Naive thymus-derived CD8-positive, alpha-beta T cell (primary cell): ENCODE measurements at regions not wholly inside any gene's neighbourhood (a gene's known extent, or its start where the extent isn't known, plus 50 kb on each side); places are given as distances from the start of the nearest gene placed in this dataset.

Experiments used
- ATAC-seq, 2 donors: fragments of 150-1000 bp; cut with Tn5 transposase in 1 of 2; sonication (Bioruptor Pico), chemical (Tn5 transposase) in 1 of 2; 1 replicate in 1 of 2; 2 replicates in 1 of 2; pipeline ENCODE4 v1.10.0; 2021; ENCODE audit warnings: mild to moderate bottlenecking in 2 of 2, moderate library complexity in 2 of 2
- POLR2A ChIA-PET: fragments of 350-600 bp; sonication (Branson Sonifier 250); formaldehyde crosslinking; loops from one replicate; lab custom pipeline; 2021; ENCODE audit warnings: antibody characterized with exemption; lab: Charles Lee
- DNase-seq, 10 donors: peaks; one replicate each; pipeline versions ENCODE4 v3.0.0 to v3.0.0-alpha.2; 2020 to 2022
- H3K27ac Mint-ChIP-seq, 10 donors: one replicate each; pipeline ENCODE4 v1.8.0; 2020 to 2022; ENCODE audit warnings: mild to moderate bottlenecking in 10 of 10, mixed read lengths in 10 of 10, moderate library complexity in 4 of 10, inconsistent platforms in 1 of 10
- H3K27me3 Mint-ChIP-seq, 5 donors: one replicate each; pipeline ENCODE4 v1.8.0; 2021 to 2022; ENCODE audit warnings: mixed read lengths in 5 of 5
- H3K36me3 Mint-ChIP-seq, 3 donors: one replicate each; pipeline ENCODE4 v1.8.0; 2020 to 2022; ENCODE audit warnings: mixed read lengths in 3 of 3, mild to moderate bottlenecking in 2 of 3, inconsistent platforms in 1 of 3
- H3K4me1 Mint-ChIP-seq, 4 donors: one replicate each; pipeline ENCODE4 v1.8.0; 2021 to 2022; ENCODE audit warnings: mixed read lengths in 4 of 4
- H3K4me3 Mint-ChIP-seq, 10 donors: one replicate each; pipeline ENCODE4 v1.8.0; 2020 to 2022; ENCODE audit warnings: mild to moderate bottlenecking in 10 of 10, mixed read lengths in 10 of 10, moderate library complexity in 6 of 10, inconsistent platforms in 1 of 10
- H3K9me3 Mint-ChIP-seq, 9 donors: one replicate each; pipeline ENCODE4 v1.8.0; 2020 to 2022; ENCODE audit warnings: mixed read lengths in 9 of 9, mild to moderate bottlenecking in 3 of 9, inconsistent platforms in 1 of 9, moderate library complexity in 1 of 9

DNA sequence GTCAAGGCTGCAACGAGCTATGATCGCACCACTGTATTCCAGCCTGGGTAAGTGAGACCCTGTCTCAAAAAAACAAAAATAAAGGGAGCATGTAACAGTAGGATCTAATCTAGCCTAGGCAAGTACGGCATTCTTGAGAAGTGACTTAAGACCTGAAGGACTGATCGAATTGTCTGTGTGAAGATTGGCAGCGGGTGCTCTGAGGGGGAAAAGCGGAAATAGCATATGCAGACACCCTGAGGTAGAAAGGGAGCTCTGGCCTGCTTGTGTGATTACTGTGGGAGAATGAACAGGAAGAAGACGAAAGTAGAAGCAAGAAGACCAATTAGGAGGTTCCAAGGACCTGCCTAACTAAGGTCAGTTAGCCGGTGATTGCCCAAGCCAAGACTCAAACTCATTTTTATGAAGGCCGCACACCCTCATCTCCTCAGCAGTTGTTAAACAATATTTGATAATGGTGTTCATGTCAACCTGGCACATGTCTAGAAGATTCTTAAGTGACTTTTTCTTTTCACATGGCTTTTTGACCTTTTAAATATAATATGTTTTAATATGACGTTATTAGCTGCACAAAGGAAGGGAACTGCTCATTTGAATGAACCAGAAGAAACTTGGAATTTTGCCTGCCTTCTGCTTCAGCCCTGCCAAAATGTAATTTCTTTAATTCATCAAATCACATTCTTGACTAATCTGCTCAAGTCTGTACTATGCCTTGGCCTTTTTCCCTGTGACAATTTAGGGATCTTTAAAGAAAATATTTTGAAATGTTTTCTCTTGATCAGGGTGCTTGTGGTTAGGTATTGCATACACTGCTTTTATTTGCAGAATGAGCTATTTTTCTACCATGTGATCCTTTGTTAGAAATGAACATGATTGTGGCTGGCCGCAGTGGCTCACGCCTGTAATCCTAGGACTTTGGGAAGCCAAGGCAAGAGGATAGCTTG is 289.2 kb upstream of the DMRT1 start:
- ATAC-seq (no peak), DNase-seq (no peak)
- POLR2A ChIA-PET: no interaction called here
- H3K9me3 Mint-ChIP-seq: no peaks in the 10 kb centered on the region
- H3K27me3 Mint-ChIP-seq: peaks cover 0 to 10% (median 3%) of the 10 kb centered on the region in 5 donors
- peaks cover 3 to 6% (median 5%) of the 10 kb centered on the region in 4 donors for H3K4me1 Mint-ChIP-seq
- no peaks in the 10 kb centered on the region for H3K36me3 Mint-ChIP-seq
- H3K27ac Mint-ChIP-seq: peak overlapping the region in 1 of 10 donors; percentile 60
- H3K4me3 Mint-ChIP-seq: no peak overlapping the region

DNA sequence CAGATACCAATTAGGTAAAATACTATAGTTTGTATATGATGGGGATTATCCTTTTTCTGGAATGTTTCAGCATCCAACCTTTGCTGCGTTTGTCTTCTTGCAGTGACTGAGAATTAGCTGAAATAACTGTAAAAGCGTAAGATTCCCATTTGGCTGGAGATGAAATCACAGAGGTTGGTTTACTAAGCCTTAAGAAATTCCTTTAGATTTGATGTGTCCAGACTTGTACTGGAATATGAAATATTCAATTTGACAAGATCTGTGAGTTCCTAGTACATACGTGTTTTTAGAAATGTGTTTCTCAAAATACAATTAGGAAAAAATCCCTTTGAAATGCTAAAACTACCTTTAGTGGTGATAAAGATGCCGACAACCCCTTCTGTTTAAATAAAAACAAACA is 286.0 kb upstream of the DMRT1 start:
- H3K4me1 Mint-ChIP-seq: peaks cover 7 to 17% (median 9%) of the 10 kb centered on the region in 4 donors
- no peak for DNase-seq
- no peaks in the 10 kb centered on the region for H3K9me3 Mint-ChIP-seq
- no peaks in the 10 kb centered on the region for H3K36me3 Mint-ChIP-seq
- POLR2A ChIA-PET: no interaction called here
- H3K27ac Mint-ChIP-seq: no peak overlapping the region
- H3K27me3 Mint-ChIP-seq: peaks cover 0 to 10% (median 6%) of the 10 kb centered on the region in 5 donors
- H3K4me3 Mint-ChIP-seq: no peak overlapping the region
- ATAC-seq: no peak

DNA sequence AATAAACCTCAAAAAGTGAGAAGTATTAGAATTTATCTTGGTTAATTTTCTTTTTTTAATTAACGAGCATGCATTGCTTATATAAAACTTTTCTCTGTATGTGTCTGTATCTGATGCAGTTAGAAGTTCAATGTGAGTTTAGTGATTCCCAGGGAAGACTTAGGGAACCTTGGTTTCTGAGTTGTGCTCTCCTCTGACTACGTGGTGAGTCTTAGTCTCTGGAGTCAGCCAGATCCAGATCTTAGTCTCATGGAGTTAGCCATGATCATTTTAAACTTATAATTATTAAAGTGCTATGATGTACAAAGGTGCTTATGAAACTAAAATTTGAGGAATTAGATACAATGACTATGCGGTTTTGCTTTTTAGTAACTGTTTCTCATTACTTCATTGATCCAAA is 285.3 kb upstream of the DMRT1 start:
- Mint-ChIP-seq H3K9me3 (no peaks in the 10 kb centered on the region), H3K27ac (no peak overlapping the region), H3K4me3 (no peak overlapping the region), H3K27me3 (peaks cover 0 to 10% (median 6%) of the 10 kb centered on the region in 5 donors), H3K4me1 (peaks cover 7 to 20% (median 10%) of the 10 kb centered on the region in 4 donors), H3K36me3 (no peaks in the 10 kb centered on the region)
- no peak for DNase-seq
- POLR2A ChIA-PET: no interaction called here
- no peak for ATAC-seq

DNA sequence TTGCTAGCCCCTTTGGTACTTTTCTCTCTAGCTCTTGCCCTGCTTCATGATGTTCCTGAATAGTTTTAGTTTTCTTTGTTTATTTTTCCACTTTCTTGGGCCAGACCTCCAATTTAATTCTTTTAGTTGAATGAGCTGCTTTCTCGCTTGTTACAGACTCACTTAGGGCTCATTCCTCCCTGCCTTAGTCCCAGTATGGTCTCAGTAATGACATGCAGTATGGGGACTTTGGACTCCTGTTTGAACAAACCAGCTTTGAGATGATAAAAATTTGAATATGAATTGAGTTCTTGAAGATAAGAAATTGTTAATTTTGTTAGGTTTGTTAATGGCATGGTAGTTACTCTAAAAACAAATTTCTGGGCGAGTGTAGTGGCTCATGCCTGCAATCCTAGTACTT is 284.8 kb upstream of the DMRT1 start:
- Mint-ChIP-seq H3K9me3 (no peaks in the 10 kb centered on the region), H3K36me3 (no peaks in the 10 kb centered on the region), H3K27me3 (peaks cover 0 to 10% (median 6%) of the 10 kb centered on the region in 5 donors), H3K4me3 (no peak overlapping the region), H3K27ac (no peak overlapping the region), H3K4me1 (peaks cover 7 to 20% (median 10%) of the 10 kb centered on the region in 4 donors)
- ATAC-seq: no peak
- no peak for DNase-seq
- POLR2A ChIA-PET: no interaction called here

DNA sequence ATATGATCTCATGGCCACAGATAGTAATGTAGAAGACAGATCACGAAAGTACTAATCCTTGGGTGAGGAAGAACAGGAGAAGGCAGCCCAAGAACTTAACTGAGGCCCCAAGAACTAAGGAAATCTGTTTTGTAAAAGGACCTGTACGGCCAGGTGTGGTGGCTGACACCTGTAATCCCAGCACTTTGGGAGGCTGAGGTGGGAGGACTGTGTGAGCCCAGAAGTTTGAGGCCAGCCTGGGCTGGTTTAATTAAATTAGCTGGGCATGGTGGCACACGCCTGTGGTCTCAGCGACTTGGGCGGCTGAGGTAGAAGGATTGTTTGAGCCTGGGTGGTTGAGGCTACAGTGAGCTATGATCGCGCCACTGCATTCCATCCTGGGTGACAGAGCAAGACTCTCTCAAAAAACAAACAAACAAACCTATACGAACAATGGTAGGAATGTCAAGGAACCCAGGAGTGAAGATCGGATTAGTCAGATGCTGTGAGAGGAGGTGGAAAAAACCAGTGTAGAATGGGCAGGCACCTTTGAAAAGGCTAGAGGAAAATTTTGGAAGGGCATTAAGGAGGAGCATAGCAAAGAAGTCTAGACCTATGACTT is 283.8 kb upstream of the DMRT1 start:
- peaks cover 7 to 20% (median 10%) of the 10 kb centered on the region in 4 donors for H3K4me1 Mint-ChIP-seq
- no peaks in the 10 kb centered on the region for H3K36me3 Mint-ChIP-seq
- H3K9me3 Mint-ChIP-seq: no peaks in the 10 kb centered on the region
- DNase-seq (no peak), ATAC-seq (no peak)
- peaks cover 0 to 9% (median 5%) of the 10 kb centered on the region in 5 donors for H3K27me3 Mint-ChIP-seq
- H3K27ac Mint-ChIP-seq: peak overlapping the region in 2 of 10 donors; percentile 15 to 51
- H3K4me3 Mint-ChIP-seq: no peak overlapping the region
- POLR2A ChIA-PET: no interaction called here

DNA sequence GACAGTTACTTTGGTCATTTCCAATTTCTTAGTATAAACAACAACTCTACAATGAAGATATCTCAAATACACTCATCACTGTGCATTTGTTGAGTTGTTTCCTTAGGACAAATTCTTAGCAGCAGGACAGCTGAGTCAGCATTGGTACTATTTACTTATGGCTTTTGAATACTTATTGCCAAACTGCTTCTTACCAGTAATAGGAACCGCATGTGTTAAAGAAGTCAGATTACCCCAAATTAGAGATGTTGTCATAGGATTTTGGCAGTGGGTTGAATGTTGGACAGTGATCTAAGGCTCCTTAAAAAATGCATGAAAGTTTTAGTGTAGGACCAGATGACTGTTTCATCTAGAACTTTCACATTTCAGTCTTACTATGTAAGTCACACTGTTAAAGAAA is 280.1 kb upstream of the DMRT1 start:
- DNase-seq (no peak), ATAC-seq (no peak)
- POLR2A ChIA-PET: no interaction called here
- no peak overlapping the region for H3K27ac Mint-ChIP-seq
- H3K9me3 Mint-ChIP-seq: peaks cover 0 to 2% (median 0%) of the 10 kb centered on the region in 9 donors
- no peak overlapping the region for H3K4me3 Mint-ChIP-seq
- peaks cover 7 to 20% (median 14%) of the 10 kb centered on the region in 4 donors for H3K4me1 Mint-ChIP-seq
- peaks cover 0 to 18% (median 10%) of the 10 kb centered on the region in 3 donors for H3K36me3 Mint-ChIP-seq
- H3K27me3 Mint-ChIP-seq: peaks cover 0 to 20% (median 2%) of the 10 kb centered on the region in 5 donors

DNA sequence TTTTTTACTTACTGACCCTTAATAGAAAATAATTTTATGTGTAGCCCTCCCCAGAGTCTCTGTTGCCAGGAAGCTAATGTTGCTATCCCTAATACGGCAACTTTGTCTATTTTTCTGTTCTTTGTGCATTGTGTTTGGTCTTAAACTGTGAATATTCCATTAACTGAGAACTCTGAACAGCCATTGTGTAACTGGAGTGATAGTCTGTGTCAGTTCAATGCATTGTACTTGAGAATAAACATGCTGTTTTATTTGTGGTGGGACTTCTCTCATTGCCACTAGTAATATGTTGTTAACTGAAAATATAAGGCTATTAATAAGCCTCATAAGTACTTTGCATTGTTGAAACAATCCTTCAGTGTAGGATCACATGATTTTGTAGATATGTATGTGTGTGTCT is 278.3 kb upstream of the DMRT1 start:
- H3K4me3 Mint-ChIP-seq: no peak overlapping the region

DNA sequence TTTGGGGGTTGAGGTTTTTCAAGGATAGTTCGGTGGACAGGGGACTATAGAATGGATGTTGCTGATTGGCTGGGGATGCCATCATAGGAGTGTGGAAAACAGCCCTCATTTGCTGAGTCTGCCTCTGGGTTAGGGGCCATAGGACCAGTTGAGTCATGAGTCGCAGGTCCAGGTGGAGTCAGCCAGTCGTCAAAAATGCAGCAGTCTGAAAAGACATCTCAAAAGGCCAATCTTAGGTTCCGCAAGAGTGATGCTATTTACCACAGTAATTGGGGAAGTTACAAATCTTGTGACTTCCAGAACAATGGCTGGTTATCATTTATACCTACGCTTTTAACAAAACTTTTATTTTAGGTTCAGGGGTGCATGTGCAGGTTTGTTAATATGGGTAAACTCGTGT is 276.0 kb upstream of the DMRT1 start:
- POLR2A ChIA-PET: no interaction called here
- no peak overlapping the region for H3K27ac Mint-ChIP-seq
- H3K36me3 Mint-ChIP-seq: peaks cover 0 to 22% (median 18%) of the 10 kb centered on the region in 3 donors
- peaks cover 0 to 18% (median 5%) of the 10 kb centered on the region in 5 donors for H3K27me3 Mint-ChIP-seq
- ATAC-seq (no peak), DNase-seq (no peak)
- peaks cover 0 to 32% (median 5%) of the 10 kb centered on the region in 4 donors for H3K4me1 Mint-ChIP-seq
- peaks cover 0 to 2% (median 0%) of the 10 kb centered on the region in 9 donors for H3K9me3 Mint-ChIP-seq
- H3K4me3 Mint-ChIP-seq: no peak overlapping the region

More for the DNA sequence above, 278.3 kb upstream of the DMRT1 start:
- Mint-ChIP-seq H3K36me3 (peaks cover 0 to 22% (median 18%) of the 10 kb centered on the region in 3 donors), H3K27me3 (peaks cover 0 to 18% (median 5%) of the 10 kb centered on the region in 5 donors), H3K4me1 (peaks cover 7 to 33% (median 17%) of the 10 kb centered on the region in 4 donors), H3K27ac (no peak overlapping the region), H3K9me3 (peaks cover 0 to 2% (median 0%) of the 10 kb centered on the region in 9 donors)
- POLR2A ChIA-PET: interaction anchor here (0.6 kb wide), 1 partner anchor 201 kb away, joined by 3 read pairs; no protein-coding TSS in a partner anchor
- ATAC-seq (no peak), DNase-seq (no peak)

DNA sequence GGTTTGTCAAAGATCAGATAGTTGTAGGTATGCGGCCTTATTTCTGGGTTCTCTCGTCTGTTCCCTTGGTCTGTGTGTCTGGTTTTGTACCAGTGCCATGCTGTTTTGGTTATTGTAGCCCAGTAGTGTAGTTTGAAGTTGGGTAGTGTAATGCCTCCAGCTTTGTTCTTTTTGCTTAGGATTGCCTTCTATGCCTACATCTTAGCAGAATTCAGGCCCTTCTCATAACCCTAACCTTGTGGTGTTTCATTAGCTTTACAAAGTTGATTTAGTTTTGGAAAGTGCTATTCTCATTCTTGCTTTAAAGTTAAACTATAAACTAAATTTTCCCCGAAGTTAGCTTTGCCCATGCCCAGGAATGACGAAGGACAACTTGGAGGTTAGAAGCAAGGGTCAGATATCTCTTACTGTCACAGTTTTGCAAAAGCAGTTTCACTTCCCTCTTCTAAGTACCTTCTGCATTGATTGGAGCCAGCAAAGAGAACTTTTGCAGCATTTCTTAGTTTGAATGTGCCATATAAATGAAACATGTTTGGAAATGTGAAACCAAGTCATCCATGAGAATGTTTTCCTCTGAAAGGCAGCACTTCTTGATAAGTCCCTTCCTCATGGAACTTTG is 274.3 kb upstream of the DMRT1 start:
- Mint-ChIP-seq H3K4me1 (peaks cover 0 to 32% (median 2%) of the 10 kb centered on the region in 4 donors), H3K27ac (no peak overlapping the region), H3K27me3 (peaks cover 0 to 18% (median 5%) of the 10 kb centered on the region in 5 donors), H3K9me3 (peaks cover 0 to 2% (median 0%) of the 10 kb centered on the region in 9 donors), H3K4me3 (no peak overlapping the region), H3K36me3 (peaks cover 0 to 22% (median 18%) of the 10 kb centered on the region in 3 donors)
- POLR2A ChIA-PET: no interaction called here
- DNase-seq: no peak
- no peak for ATAC-seq

DNA sequence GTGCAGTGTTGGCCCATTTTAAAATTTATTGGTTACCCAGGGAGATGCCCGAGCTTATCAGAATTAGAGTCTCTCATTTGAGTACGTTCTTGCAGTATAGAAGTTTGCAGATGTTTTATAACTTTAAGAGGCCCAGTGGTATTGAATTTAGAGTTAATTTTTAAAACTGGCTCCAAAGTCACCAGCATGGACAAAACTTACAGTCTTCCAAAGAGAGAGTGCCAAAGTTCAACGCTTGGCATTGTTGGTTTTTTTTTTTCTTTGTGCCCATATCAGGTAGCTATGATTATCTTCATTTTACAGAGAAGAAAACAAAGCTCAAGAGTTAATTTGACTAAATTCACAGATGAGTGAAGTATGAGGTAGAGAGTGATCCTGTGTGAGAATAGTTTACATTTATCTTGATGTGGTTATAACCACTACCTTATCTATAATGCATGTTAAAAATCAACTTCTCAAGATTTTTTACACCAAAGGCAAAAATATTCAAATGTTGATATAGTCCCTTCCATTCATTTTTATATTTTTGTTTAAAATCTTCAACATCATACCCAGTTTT is 273.7 kb upstream of the DMRT1 start:
- peaks cover 0 to 32% (median 2%) of the 10 kb centered on the region in 4 donors for H3K4me1 Mint-ChIP-seq
- peaks cover 0 to 18% (median 5%) of the 10 kb centered on the region in 5 donors for H3K27me3 Mint-ChIP-seq
- POLR2A ChIA-PET: no interaction called here
- H3K9me3 Mint-ChIP-seq: peaks cover 0 to 2% (median 0%) of the 10 kb centered on the region in 9 donors
- no peak overlapping the region for H3K27ac Mint-ChIP-seq
- H3K4me3 Mint-ChIP-seq: no peak overlapping the region
- no peak for DNase-seq
- ATAC-seq: no peak
- peaks cover 0 to 22% (median 18%) of the 10 kb centered on the region in 3 donors for H3K36me3 Mint-ChIP-seq

DNA sequence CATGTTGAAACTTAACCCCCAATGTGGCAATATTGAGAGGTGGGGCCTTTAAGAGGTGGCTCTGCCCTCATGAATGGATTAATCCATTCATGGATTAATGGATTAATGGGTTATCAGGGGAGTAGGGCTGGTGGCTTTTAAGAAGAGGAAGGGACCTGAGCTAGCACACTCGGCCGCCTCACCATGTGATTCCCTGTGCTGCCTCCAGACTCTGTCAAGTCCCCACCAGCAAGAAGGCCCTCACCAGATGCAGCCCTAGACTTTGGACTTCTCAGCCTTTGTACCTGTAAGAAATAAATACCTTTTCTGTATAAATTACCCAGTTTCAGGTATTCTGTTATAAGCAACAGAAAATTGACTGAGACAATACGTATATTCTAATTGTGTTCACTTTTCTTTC is 272.2 kb upstream of the DMRT1 start:
- Mint-ChIP-seq H3K4me3 (no peak overlapping the region), H3K4me1 (peaks cover 0 to 32% (median 2%) of the 10 kb centered on the region in 4 donors), H3K9me3 (peaks cover 0 to 2% (median 0%) of the 10 kb centered on the region in 9 donors), H3K27ac (no peak overlapping the region), H3K36me3 (peaks cover 0 to 22% (median 18%) of the 10 kb centered on the region in 3 donors), H3K27me3 (peaks cover 0 to 21% (median 5%) of the 10 kb centered on the region in 5 donors)
- POLR2A ChIA-PET: no interaction called here
- ATAC-seq: no peak
- DNase-seq: no peak

DNA sequence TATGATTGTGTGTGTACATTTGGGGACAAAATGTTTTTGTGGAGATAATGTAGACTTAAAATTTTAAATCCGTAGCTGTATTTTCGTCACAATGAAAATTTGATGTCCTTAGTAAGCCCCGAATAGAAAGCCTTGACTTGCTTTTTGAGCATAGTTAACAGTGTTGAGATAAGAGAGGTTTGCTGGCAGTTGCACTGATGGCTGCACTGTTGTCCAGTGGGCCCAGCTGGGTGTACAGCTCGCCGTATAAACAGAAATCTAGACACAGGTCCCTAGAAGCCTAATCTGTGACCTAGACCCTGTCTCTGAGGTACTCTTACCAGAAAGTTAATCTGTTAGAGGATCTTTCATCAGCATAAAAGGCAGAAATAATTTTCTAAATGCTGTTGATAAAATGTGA is 271.3 kb upstream of the DMRT1 start:
- POLR2A ChIA-PET: no interaction called here
- peaks cover 0 to 17% (median 5%) of the 10 kb centered on the region in 5 donors for H3K27me3 Mint-ChIP-seq
- H3K4me1 Mint-ChIP-seq: peaks cover 0 to 32% (median 2%) of the 10 kb centered on the region in 4 donors
- no peak overlapping the region for H3K4me3 Mint-ChIP-seq
- ATAC-seq (no peak), DNase-seq (no peak)
- peaks cover 0 to 2% (median 0%) of the 10 kb centered on the region in 9 donors for H3K9me3 Mint-ChIP-seq
- peaks cover 0 to 22% (median 10%) of the 10 kb centered on the region in 3 donors for H3K36me3 Mint-ChIP-seq
- peak overlapping the region in 1 of 10 donors; percentile 17 for H3K27ac Mint-ChIP-seq
